ENCODE measurements at regions not wholly inside any gene's neighbourhood (a gene's known extent, or its start where the extent isn't known, plus 50 kb on each side); places are given as distances from the start of the nearest gene placed in this dataset.

DNA sequence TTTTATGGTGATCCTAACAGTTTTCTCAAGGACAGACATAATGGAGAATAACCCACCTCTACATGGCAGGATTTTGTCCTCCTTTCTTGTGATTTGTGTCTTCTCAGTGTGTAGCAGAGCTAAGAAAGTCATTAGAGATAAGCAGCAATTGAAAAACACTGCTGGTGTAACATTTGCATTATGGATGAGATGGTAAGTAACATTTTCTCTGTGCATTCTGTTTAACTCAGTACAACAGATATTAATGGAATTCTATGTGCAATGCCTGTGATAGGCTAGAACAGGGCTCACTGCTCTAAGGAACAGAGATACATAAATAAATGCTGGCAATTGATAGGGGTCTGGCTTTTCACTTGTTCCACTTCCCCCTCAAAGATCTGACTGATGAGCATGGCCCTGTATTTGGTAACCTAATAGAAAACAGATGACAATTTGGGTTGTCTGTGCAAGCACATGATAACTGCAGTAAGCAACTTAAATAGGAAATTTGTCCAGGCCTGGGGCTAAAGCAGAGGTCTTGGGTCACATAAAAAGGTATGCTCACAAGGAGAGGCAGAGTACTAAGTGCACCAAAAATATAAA, 560.3 kb upstream of the POM121L12 start:
- Histone ChIP-seq H3K4me3 (ENCODE audit: low read depth, low read length) (no peak overlapping the region), H3K4me1 (ENCODE audit: control insufficient read depth, insufficient read depth, low read length) (no peaks in the 10 kb centered on the region), H3K9me3 (ENCODE audit: control insufficient read depth, insufficient read depth, low read depth, low read length) (no peaks in the 10 kb centered on the region), H3K36me3 (ENCODE audit: control insufficient read depth in 2 of 2, insufficient read depth in 1 of 2, low read length in 2 of 2) (no peaks in the 10 kb centered on the region), H3K27ac (ENCODE audit: extremely low read depth, low read depth, low read length) (no peak overlapping the region)
- ChIA-PET CTCF (no interaction called here), POLR2A (no interaction called here)
- TF ChIP-seq ZNF791 (tag by site-specific recombination; IDR thresholded peaks at IDR 0.05): no peak
- no peak for TF ChIP-seq MYNN (tag by site-specific recombination; IDR thresholded peaks at IDR 0.05; ENCODE audit: borderline replicate concordance)
- no peak for TF ChIP-seq ZNF24 (tag by site-specific recombination; IDR thresholded peaks at IDR 0.05)
- no peak for TF ChIP-seq ZNF521 (tag by site-specific recombination; IDR thresholded peaks at IDR 0.05)
- TF ChIP-seq GLIS1 (tag by site-specific recombination; IDR thresholded peaks at IDR 0.05): no peak
- TF ChIP-seq ZNF292 (tag by site-specific recombination; IDR thresholded peaks at IDR 0.05; ENCODE audit: borderline replicate concordance, low read depth): no peak
- no peak for TF ChIP-seq ZNF792 (tag by site-specific recombination; IDR thresholded peaks at IDR 0.05)
- no peak for TF ChIP-seq GLI4 (tag by site-specific recombination; IDR thresholded peaks at IDR 0.05)
- no peak for TF ChIP-seq ZNF571 (tag by site-specific recombination; IDR thresholded peaks at IDR 0.05)
- no peak for TF ChIP-seq ZBTB44 (tag by site-specific recombination; IDR thresholded peaks at IDR 0.05)
- TF ChIP-seq, protein P1, sequence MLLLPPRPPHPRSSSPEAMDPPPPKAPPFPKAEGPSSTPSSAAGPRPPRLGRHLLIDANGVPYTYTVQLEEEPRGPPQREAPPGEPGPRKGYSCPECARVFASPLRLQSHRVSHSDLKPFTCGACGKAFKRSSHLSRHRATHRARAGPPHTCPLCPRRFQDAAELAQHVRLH (tag by site-specific recombination; IDR thresholded peaks at IDR 0.05): no peak
- TF ChIP-seq, protein P2, sequence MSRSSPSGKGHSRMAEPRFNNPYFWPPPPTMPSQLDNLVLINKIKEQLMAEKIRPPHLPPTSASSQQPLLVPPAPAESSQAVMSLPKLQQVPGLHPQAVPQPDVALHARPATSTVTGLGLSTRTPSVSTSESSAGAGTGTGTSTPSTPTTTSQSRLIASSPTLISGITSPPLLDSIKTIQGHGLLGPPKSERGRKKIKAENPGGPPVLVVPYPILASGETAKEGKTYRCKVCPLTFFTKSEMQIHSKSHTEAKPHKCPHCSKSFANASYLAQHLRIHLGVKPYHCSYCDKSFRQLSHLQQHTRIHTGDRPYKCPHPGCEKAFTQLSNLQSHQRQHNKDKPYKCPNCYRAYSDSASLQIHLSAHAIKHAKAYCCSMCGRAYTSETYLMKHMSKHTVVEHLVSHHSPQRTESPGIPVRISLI (tag by site-specific recombination; IDR thresholded peaks at IDR 0.05): no peak
- TF ChIP-seq, protein P3, sequence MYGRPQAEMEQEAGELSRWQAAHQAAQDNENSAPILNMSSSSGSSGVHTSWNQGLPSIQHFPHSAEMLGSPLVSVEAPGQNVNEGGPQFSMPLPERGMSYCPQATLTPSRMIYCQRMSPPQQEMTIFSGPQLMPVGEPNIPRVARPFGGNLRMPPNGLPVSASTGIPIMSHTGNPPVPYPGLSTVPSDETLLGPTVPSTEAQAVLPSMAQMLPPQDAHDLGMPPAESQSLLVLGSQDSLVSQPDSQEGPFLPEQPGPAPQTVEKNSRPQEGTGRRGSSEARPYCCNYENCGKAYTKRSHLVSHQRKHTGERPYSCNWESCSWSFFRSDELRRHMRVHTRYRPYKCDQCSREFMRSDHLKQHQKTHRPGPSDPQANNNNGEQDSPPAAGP (tag by site-specific recombination; IDR thresholded peaks at IDR 0.05): no peak
- TF ChIP-seq ZNF747 (tag by site-specific recombination; IDR thresholded peaks at IDR 0.05): no peak

DNA sequence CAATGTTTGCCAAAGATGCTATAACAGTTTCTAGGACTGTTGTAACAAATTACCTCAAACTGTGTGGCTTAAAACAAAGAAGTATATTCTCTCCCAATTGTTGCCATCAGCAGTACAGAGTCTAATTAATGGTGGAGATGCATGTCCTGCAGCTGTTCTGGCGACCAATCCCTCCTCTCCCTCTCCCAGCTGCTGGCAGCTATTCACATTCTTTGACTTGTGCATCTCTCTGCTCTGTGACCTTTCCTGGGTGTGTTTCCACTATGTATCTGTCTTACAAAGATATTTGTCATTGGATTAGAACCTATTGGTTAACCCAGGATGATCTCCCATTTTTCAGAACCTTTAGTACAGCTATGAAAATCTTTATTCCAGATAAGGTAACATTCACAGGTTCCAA, 561.7 kb upstream of the POM121L12 start:
- ChIA-PET CTCF (no interaction called here), POLR2A (no interaction called here)
- no peak overlapping the region for H3K4me3 ChIP-seq (ENCODE audit: low read depth, low read length)
- H3K4me1 ChIP-seq (ENCODE audit: control insufficient read depth, insufficient read depth, low read length): no peaks in the 10 kb centered on the region
- H3K36me3 ChIP-seq (ENCODE audit: control insufficient read depth in 2 of 2, insufficient read depth in 1 of 2, low read length in 2 of 2): no peaks in the 10 kb centered on the region
- no peaks in the 10 kb centered on the region for H3K9me3 ChIP-seq (ENCODE audit: control insufficient read depth, insufficient read depth, low read depth, low read length)
- no peak overlapping the region for H3K27ac ChIP-seq (ENCODE audit: extremely low read depth, low read depth, low read length)
- TF ChIP-seq ZNF626 (tag by site-specific recombination; IDR thresholded peaks at IDR 0.05): no peak
- TF ChIP-seq, protein P4, sequence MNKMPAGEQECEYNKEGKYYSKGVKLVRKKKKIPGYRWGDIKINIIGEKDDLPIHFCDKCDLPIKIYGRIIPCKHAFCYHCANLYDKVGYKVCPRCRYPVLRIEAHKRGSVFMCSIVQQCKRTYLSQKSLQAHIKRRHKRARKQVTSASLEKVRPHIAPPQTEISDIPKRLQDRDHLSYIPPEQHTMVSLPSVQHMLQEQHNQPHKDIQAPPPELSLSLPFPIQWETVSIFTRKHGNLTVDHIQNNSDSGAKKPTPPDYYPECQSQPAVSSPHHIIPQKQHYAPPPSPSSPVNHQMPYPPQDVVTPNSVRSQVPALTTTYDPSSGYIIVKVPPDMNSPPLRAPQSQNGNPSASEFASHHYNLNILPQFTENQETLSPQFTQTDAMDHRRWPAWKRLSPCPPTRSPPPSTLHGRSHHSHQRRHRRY (tag by site-specific recombination; IDR thresholded peaks at IDR 0.05): no peak
- no peak for TF ChIP-seq ZNF544 (tag by site-specific recombination; IDR thresholded peaks at IDR 0.05)
- TF ChIP-seq ZNF324 (tag by site-specific recombination; IDR thresholded peaks at IDR 0.05): no peak
- TF ChIP-seq, protein P5, sequence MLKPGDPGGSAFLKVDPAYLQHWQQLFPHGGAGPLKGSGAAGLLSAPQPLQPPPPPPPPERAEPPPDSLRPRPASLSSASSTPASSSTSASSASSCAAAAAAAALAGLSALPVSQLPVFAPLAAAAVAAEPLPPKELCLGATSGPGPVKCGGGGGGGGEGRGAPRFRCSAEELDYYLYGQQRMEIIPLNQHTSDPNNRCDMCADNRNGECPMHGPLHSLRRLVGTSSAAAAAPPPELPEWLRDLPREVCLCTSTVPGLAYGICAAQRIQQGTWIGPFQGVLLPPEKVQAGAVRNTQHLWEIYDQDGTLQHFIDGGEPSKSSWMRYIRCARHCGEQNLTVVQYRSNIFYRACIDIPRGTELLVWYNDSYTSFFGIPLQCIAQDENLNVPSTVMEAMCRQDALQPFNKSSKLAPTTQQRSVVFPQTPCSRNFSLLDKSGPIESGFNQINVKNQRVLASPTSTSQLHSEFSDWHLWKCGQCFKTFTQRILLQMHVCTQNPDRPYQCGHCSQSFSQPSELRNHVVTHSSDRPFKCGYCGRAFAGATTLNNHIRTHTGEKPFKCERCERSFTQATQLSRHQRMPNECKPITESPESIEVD (tag by site-specific recombination; IDR thresholded peaks at IDR 0.05): no peak
- no peak for TF ChIP-seq ZNF830 (tag by site-specific recombination; IDR thresholded peaks at IDR 0.05; ENCODE audit: low read depth)
- TF ChIP-seq ZNF433 (tag by site-specific recombination; IDR thresholded peaks at IDR 0.05; ENCODE audit: low read depth): no peak
- TF ChIP-seq ZNF639 (tag by site-specific recombination; IDR thresholded peaks at IDR 0.05): no peak
- no peak for TF ChIP-seq ZFP37 (tag by site-specific recombination; IDR thresholded peaks at IDR 0.05)
- TF ChIP-seq ZNF132 (tag by site-specific recombination; IDR thresholded peaks at IDR 0.05; ENCODE audit: borderline replicate concordance): no peak
- no peak for TF ChIP-seq ZSCAN30 (tag by site-specific recombination; IDR thresholded peaks at IDR 0.05)
- TF ChIP-seq, protein P2 (tag by site-specific recombination; IDR thresholded peaks at IDR 0.05): no peak
- TF ChIP-seq ZNF529 (tag by site-specific recombination; IDR thresholded peaks at IDR 0.05; ENCODE audit: insufficient replicate concordance): no peak
- TF ChIP-seq ZNF791 (tag by site-specific recombination; IDR thresholded peaks at IDR 0.05): no peak
- no peak for TF ChIP-seq ZNF521 (tag by site-specific recombination; IDR thresholded peaks at IDR 0.05)

Measured in HEK293 (cell line).